IPS-18c (cell line): ENCODE measurements at regions not wholly inside any gene's neighbourhood (a gene's known extent, or its start where the extent isn't known, plus 50 kb on each side); places are given as distances from the start of the nearest gene placed in this dataset.

Experiments used
- H3K4me3 ChIP-seq: 2 replicates; pipeline ENCODE4 v1.7.0; 2013; ENCODE audit warnings: low read depth, mild to moderate bottlenecking, low read length, moderate library complexity; ENCODE audit not compliant: insufficient read depth
- H3K9me3 ChIP-seq: one replicate; pipeline ENCODE4 v1.6.1; 2013; ENCODE audit warnings: mild to moderate bottlenecking, low read length, moderate library complexity; ENCODE audit not compliant: control insufficient read depth, insufficient read depth

- Histone ChIP-seq H3K4me3 (no peak overlapping the region), H3K9me3 (no peaks in the 10 kb centered on the region)
These were observed 93.4 kb downstream of the ZFP64 start for GRCh38 chr20:52098186-52098585.

GRCh38 chr20:52096117-52096516 lies 95.5 kb downstream of the ZFP64 start:
- Histone ChIP-seq H3K4me3 (no peak overlapping the region), H3K9me3 (no peaks in the 10 kb centered on the region)

- Histone ChIP-seq H3K9me3 (no peaks in the 10 kb centered on the region), H3K4me3 (no peak overlapping the region)
These were observed 96.9 kb downstream of the ZFP64 start for GRCh38 chr20:52094693-52095092.

GRCh38 chr20:52093575-52093974 lies 98.0 kb downstream of the ZFP64 start:
- Histone ChIP-seq H3K4me3 (no peak overlapping the region), H3K9me3 (no peaks in the 10 kb centered on the region)

- Histone ChIP-seq H3K9me3 (peaks cover 6% of the 10 kb centered on the region), H3K4me3 (no peak overlapping the region)
These were observed 101.5 kb downstream of the ZFP64 start for GRCh38 chr20:52090035-52090434.

GRCh38 chr20:52087471-52087870 lies 104.1 kb downstream of the ZFP64 start:
- H3K4me3 ChIP-seq = no peak overlapping the region
- peaks cover 6% of the 10 kb centered on the region for H3K9me3 ChIP-seq

GRCh38 chr20:52086878-52087277 lies 104.7 kb downstream of the ZFP64 start:
- Histone ChIP-seq H3K4me3 (no peak overlapping the region), H3K9me3 (peaks cover 6% of the 10 kb centered on the region)

GRCh38 chr20:52084727-52085126 lies 106.9 kb downstream of the ZFP64 start:
- Histone ChIP-seq H3K9me3 (peaks cover 6% of the 10 kb centered on the region), H3K4me3 (no peak overlapping the region)

GRCh38 chr20:52083627-52084232 lies 107.8 kb downstream of the ZFP64 start:
- no peak overlapping the region for H3K4me3 ChIP-seq
- H3K9me3 ChIP-seq = peaks cover 6% of the 10 kb centered on the region

- H3K9me3 ChIP-seq = peaks cover 6% of the 10 kb centered on the region
- H3K4me3 ChIP-seq = no peak overlapping the region
These were observed 109.0 kb downstream of the ZFP64 start for GRCh38 chr20:52082612-52083011.

- H3K4me3 ChIP-seq = no peak overlapping the region
- H3K9me3 ChIP-seq = peaks cover 4% of the 10 kb centered on the region
These were observed 109.8 kb downstream of the ZFP64 start for GRCh38 chr20:52081791-52082190.

GRCh38 chr20:52081066-52081465 lies 110.5 kb downstream of the ZFP64 start:
- H3K4me3 ChIP-seq = no peak overlapping the region
- no peaks in the 10 kb centered on the region for H3K9me3 ChIP-seq

- no peaks in the 10 kb centered on the region for H3K9me3 ChIP-seq
- H3K4me3 ChIP-seq = no peak overlapping the region
These were observed 113.3 kb downstream of the ZFP64 start for GRCh38 chr20:52078289-52078688.

- Histone ChIP-seq H3K4me3 (no peak overlapping the region), H3K9me3 (no peaks in the 10 kb centered on the region)
These were observed 115.4 kb downstream of the ZFP64 start for GRCh38 chr20:52076164-52076563.

- Histone ChIP-seq H3K4me3 (no peak overlapping the region), H3K9me3 (no peaks in the 10 kb centered on the region)
These were observed 116.2 kb downstream of the ZFP64 start for GRCh38 chr20:52075400-52075799.

GRCh38 chr20:52071136-52071535 lies 120.4 kb downstream of the ZFP64 start:
- Histone ChIP-seq H3K4me3 (no peak overlapping the region), H3K9me3 (no peaks in the 10 kb centered on the region)

GRCh38 chr20:52064931-52065330 lies 126.6 kb downstream of the ZFP64 start:
- Histone ChIP-seq H3K4me3 (no peak overlapping the region), H3K9me3 (no peaks in the 10 kb centered on the region)

GRCh38 chr20:52062452-52063209 lies 128.9 kb downstream of the ZFP64 start:
- no peaks in the 10 kb centered on the region for H3K9me3 ChIP-seq
- H3K4me3 ChIP-seq = no peak overlapping the region
